WTC11 (cell line): ENCODE measurements at regions not wholly inside any gene's neighbourhood (a gene's known extent, or its start where the extent isn't known, plus 50 kb on each side); places are given as distances from the start of the nearest gene placed in this dataset.

ENCODE experiments used
- ATAC-seq: fragments of 200-7000 bp; cut with Tn5 transposase; 2 replicates; pipeline ENCODE4 v1.10.0; 2021; ENCODE audit warnings: mild to moderate bottlenecking, moderate library complexity
- CTCF ChIA-PET: fragments of 300-600 bp; sonication (Branson Sonifier 250); formaldehyde crosslinking; loops from one replicate; lab custom pipeline; 2021; ENCODE audit warnings: antibody characterized with exemption; lab: Charles Lee
- POLR2A ChIA-PET: fragments of 350-600 bp; sonication (Branson Sonifier 250); formaldehyde crosslinking; loops from one replicate; lab custom pipeline; 2021; ENCODE audit warnings: antibody characterized with exemption; lab: Charles Lee
- DNase-seq: peaks from one replicate; pipeline ENCODE4 v3.0.0; 2021; ENCODE audit warnings: low spot score
- H3K27ac Mint-ChIP-seq: 2 replicates; pipeline ENCODE4 v1.8.0; 2021; ENCODE audit warnings: mixed read lengths
- H3K27me3 Mint-ChIP-seq: 2 replicates; pipeline ENCODE4 v1.8.0; 2021; ENCODE audit warnings: low read depth, mild to moderate bottlenecking, moderate library complexity, mixed read lengths
- H3K36me3 Mint-ChIP-seq: 2 replicates; pipeline ENCODE4 v1.8.0; 2021; ENCODE audit warnings: mixed read lengths
- H3K4me1 Mint-ChIP-seq: 2 replicates; pipeline ENCODE4 v1.8.0; 2022; ENCODE audit warnings: mixed read lengths
- H3K4me3 Mint-ChIP-seq: 2 replicates; pipeline ENCODE4 v1.8.0; 2021; ENCODE audit warnings: mild to moderate bottlenecking, moderate library complexity, mixed read lengths
- H3K9me3 Mint-ChIP-seq: 2 replicates; pipeline ENCODE4 v1.8.0; 2021; ENCODE audit warnings: mixed read lengths
- AFF4 ChIP-seq: sonication (generic); formaldehyde crosslinking; IDR thresholded peaks from 2 replicates; pipeline ENCODE4 v1.8.1; 2023; ENCODE audit warnings: mild to moderate bottlenecking, missing genetic modification reagents, borderline replicate concordance
- ARID4B ChIP-seq: sonication (generic); formaldehyde crosslinking; IDR thresholded peaks from 2 replicates; pipeline ENCODE4 v1.8.0; 2023; ENCODE audit warnings: missing genetic modification reagents, mild to moderate bottlenecking, borderline replicate concordance
- ATF3 ChIP-seq: sonication (generic); formaldehyde crosslinking; conservative IDR thresholded peaks from 2 replicates; pipeline ENCODE4 v1.8.1; 2022; ENCODE audit warnings: mild to moderate bottlenecking, missing genetic modification reagents
- CREB1 ChIP-seq: sonication (generic); formaldehyde crosslinking; IDR thresholded peaks from 2 replicates; pipeline ENCODE4 v1.8.0; 2023; ENCODE audit warnings: mild to moderate bottlenecking, missing genetic modification reagents
- EMX1 ChIP-seq: fragments of 250-450 bp; sonication (Bioruptor Pico); IDR thresholded peaks from 2 replicates; pipeline ENCODE4 v1.8.0; 2021; ENCODE audit warnings: mild to moderate bottlenecking
- ETV6 ChIP-seq: sonication (generic); formaldehyde crosslinking; IDR thresholded peaks from 2 replicates; pipeline ENCODE4 v1.8.1; 2022; ENCODE audit warnings: mild to moderate bottlenecking, missing genetic modification reagents
- FOXJ3 ChIP-seq: sonication (generic); formaldehyde crosslinking; IDR thresholded peaks from 2 replicates; pipeline ENCODE4 v1.9.0; 2021; ENCODE audit warnings: missing genetic modification reagents, mild to moderate bottlenecking, borderline replicate concordance
- FOXP4 ChIP-seq: sonication (generic); formaldehyde crosslinking; IDR thresholded peaks from 2 replicates; pipeline ENCODE4 v1.8.0; 2022; ENCODE audit warnings: mild to moderate bottlenecking, missing genetic modification reagents
- GRHL2 ChIP-seq: fragments of 250-450 bp; sonication (Bioruptor Pico); IDR thresholded peaks from 2 replicates; pipeline ENCODE4 v1.8.0; 2022; ENCODE audit warnings: mild to moderate bottlenecking, moderate library complexity; ENCODE audit not compliant: insufficient replicate concordance, severe bottlenecking
- JAZF1 ChIP-seq: fragments of 250-450 bp; sonication (Bioruptor Pico); IDR thresholded peaks from 2 replicates; pipeline ENCODE4 v1.9.0; 2021; ENCODE audit warnings: moderate library complexity, mild to moderate bottlenecking, inconsistent platforms
- JUN ChIP-seq: sonication (generic); formaldehyde crosslinking; IDR thresholded peaks from 2 replicates; pipeline ENCODE4 v1.8.0; 2023; ENCODE audit warnings: mild to moderate bottlenecking, missing genetic modification reagents
- NFE2L1 ChIP-seq: sonication (generic); formaldehyde crosslinking; IDR thresholded peaks from 2 replicates; pipeline ENCODE4 v1.8.1; 2023; ENCODE audit warnings: missing genetic modification reagents
- OVOL2 ChIP-seq: fragments of 250-450 bp; sonication (Bioruptor Pico); IDR thresholded peaks from 2 replicates; pipeline ENCODE4 v1.9.0; 2021; ENCODE audit warnings: mild to moderate bottlenecking, borderline replicate concordance
- RORB ChIP-seq: fragments of 250-450 bp; sonication (Bioruptor Pico); IDR thresholded peaks from 2 replicates; pipeline ENCODE4 v1.9.0; 2021; ENCODE audit warnings: mild to moderate bottlenecking
- STAT6 ChIP-seq: sonication (generic); formaldehyde crosslinking; conservative IDR thresholded peaks from 2 replicates; pipeline ENCODE4 v1.8.1; 2023; ENCODE audit warnings: mild to moderate bottlenecking, low read depth, missing genetic modification reagents, moderate library complexity
- TCF7 ChIP-seq: sonication (generic); formaldehyde crosslinking; IDR thresholded peaks from 2 replicates; pipeline ENCODE4 v1.8.0; 2022; ENCODE audit warnings: mild to moderate bottlenecking, low read depth, missing genetic modification reagents, moderate library complexity
- ZNF138 ChIP-seq: sonication (generic); formaldehyde crosslinking; conservative IDR thresholded peaks from 2 replicates; pipeline ENCODE4 v1.8.1; 2022; ENCODE audit warnings: mild to moderate bottlenecking, moderate library complexity, missing genetic modification reagents
- ZNF263 ChIP-seq: sonication (generic); formaldehyde crosslinking; IDR thresholded peaks from 2 replicates; pipeline ENCODE4 v1.8.1; 2022; ENCODE audit warnings: low read depth, mild to moderate bottlenecking, moderate library complexity, missing genetic modification reagents
- ZNF281 ChIP-seq: sonication (generic); formaldehyde crosslinking; IDR thresholded peaks from 2 replicates; pipeline ENCODE4 v1.8.0; 2023; ENCODE audit warnings: mild to moderate bottlenecking, missing genetic modification reagents
- TF ChIP-seq, protein P1 (sequence below): fragments of 250-450 bp; sonication (Bioruptor Pico); IDR thresholded peaks from 2 replicates; pipeline ENCODE4 v1.9.0; 2021; ENCODE audit warnings: moderate library complexity, mild to moderate bottlenecking, inconsistent platforms, borderline replicate concordance

DNA sequence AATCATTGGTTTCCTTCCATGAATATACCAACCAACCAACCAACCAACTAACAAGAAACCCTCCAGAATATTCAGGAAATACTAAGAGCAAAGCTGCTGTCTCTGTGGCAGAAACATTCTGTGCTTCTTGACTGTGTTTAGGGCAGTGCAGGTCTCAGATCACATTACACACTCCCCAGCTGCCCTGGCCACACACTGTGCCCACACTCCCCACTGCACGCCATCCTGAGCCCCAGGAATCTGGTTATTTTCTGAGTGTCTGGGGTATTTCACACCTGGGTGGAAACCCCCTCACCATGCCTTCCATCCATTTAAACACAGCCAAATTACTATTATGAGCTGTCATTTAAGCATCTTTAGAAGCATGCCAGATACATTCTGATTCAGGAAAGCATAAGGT is 183.7 kb upstream of the ANK3 start (continued):
- TF ChIP-seq OVOL2 (no peak), FOXJ3 (CRISPR knock-in tag) (no peak), STAT6 (CRISPR knock-in tag) (no peak), ETV6 (no peak), JUN (CRISPR knock-in tag) (no peak), EMX1 (no peak), NFE2L1 (CRISPR knock-in tag) (no peak), ZNF263 (CRISPR knock-in tag) (no peak), ARID4B (CRISPR knock-in tag) (no peak), ATF3 (no peak), AFF4 (CRISPR knock-in tag) (no peak), GRHL2 (no peak)

- Mint-ChIP-seq H3K9me3 (peaks cover 14% of the 10 kb centered on the region), H3K4me3 (peak overlapping the region; percentile 49), H3K27me3 (no peaks in the 10 kb centered on the region), H3K4me1 (peaks cover 49% of the 10 kb centered on the region), H3K36me3 (peaks cover 9% of the 10 kb centered on the region), H3K27ac (peak overlapping the region; percentile 86)
- DNase-seq = peak; percentile 38
- POLR2A ChIA-PET = no interaction called here
- CTCF ChIA-PET = interaction anchor here (0.7 to 0.9 kb wide), 4 partner anchors 13 to 78 kb away, joined by 3 read pairs; no protein-coding TSS in a partner anchor
- ATAC-seq = peak; percentile 85
- no peak for TF ChIP-seq NFE2L1 (CRISPR knock-in tag)
- TF ChIP-seq RORB (CRISPR knock-in tag) = no peak
- TF ChIP-seq, protein P1, sequence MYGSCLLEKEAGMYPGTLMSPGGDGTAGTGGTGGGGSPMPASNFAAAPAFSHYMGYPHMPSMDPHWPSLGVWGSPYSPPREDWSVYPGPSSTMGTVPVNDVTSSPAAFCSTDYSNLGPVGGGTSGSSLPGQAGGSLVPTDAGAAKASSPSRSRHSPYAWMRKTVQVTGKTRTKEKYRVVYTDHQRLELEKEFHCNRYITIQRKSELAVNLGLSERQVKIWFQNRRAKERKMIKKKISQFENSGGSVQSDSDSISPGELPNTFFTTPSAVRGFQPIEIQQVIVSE (CRISPR knock-in tag) = no peak
- no peak for TF ChIP-seq ZNF281 (CRISPR knock-in tag)
- no peak for TF ChIP-seq FOXP4 (CRISPR knock-in tag)
- TF ChIP-seq ZNF138 (CRISPR knock-in tag) = no peak
- no peak for TF ChIP-seq TCF7 (CRISPR knock-in tag)
- TF ChIP-seq JAZF1 (CRISPR knock-in tag) = no peak
- TF ChIP-seq CREB1 (CRISPR knock-in tag) = no peak
Measured at GRCh38 chr10:60572511-60573194, 183.0 kb upstream of the ANK3 start.
